ENCODE measurements at regions not wholly inside any gene's neighbourhood (a gene's known extent, or its start where the extent isn't known, plus 50 kb on each side); places are given as distances from the start of the nearest gene placed in this dataset.
"Not testable (repeated sequence)": the region's sequence is repeated elsewhere in the genome, so short reads cannot be mapped to it uniquely, and the experiment has no call there.

GRCh38 chr14:38366374-38366773 lies 110.5 kb upstream of the CLEC14A start:
- Mint-ChIP-seq H3K27ac (no peak overlapping the region), H3K4me1 (ENCODE audit: low read depth) (no peaks in the 10 kb centered on the region), H3K4me3 (ENCODE audit: low read depth) (no peak overlapping the region), H3K9me3 (no peaks in the 10 kb centered on the region), H3K27me3 (ENCODE audit: low read depth) (no peaks in the 10 kb centered on the region), H3K36me3 (ENCODE audit: low read depth) (no peaks in the 10 kb centered on the region)
- no peak for DNase-seq (ENCODE audit: low spot score)
- intact Hi-C loops (cut with micrococcal nuclease) = no loop called here

DNA sequence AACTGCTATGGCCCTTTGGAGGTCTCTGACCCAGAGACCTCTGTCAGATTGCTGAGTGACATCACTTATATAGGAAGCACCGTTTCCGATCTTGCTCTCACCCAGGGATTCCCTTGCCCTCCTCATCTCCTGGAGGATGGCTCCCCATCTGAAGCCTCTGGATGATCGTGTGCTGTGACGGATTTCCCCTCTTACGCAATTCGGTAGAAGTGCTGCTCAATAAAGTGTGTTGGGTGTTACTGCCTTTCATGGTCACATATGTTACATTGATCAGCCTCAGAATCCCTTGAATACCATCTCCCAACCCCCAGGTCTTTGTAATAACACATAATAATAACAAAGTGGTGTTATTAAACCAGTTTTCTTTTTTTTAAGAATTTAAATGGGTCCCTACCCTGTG lies 107.3 kb upstream of the CLEC14A start:
- no peaks in the 10 kb centered on the region for H3K4me1 Mint-ChIP-seq (ENCODE audit: low read depth)
- H3K9me3 Mint-ChIP-seq = no peaks in the 10 kb centered on the region

DNA sequence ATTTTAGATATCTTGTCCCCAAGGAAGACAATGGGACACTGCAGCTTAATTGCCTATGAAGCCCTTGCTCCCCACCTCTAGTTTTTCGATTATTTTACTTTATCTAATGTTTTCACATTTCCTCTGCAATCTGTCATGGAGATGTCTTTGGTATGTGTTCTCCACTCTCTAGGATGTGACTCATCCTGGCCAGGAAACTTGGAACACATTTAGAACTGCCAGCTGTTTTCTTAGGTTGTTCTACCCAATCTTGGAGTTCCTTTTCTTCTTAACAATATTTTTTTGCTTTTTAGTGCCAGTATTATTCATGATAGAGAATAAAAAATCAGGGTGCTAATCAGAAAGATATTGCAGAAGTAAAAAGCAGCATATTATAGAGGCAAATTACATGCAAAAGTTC lies 101.7 kb upstream of the CLEC14A start:
- H3K4me3 Mint-ChIP-seq (ENCODE audit: low read depth) = no peak overlapping the region
- H3K27me3 Mint-ChIP-seq (ENCODE audit: low read depth) = no peaks in the 10 kb centered on the region
- H3K9me3 Mint-ChIP-seq = no peaks in the 10 kb centered on the region
- intact Hi-C loops (cut with micrococcal nuclease) = no loop called here
- DNase-seq (ENCODE audit: low spot score) = no peak
- no peaks in the 10 kb centered on the region for H3K36me3 Mint-ChIP-seq (ENCODE audit: low read depth)
- H3K4me1 Mint-ChIP-seq (ENCODE audit: low read depth) = no peaks in the 10 kb centered on the region
- H3K27ac Mint-ChIP-seq = no peak overlapping the region

More for the DNA sequence above, 107.3 kb upstream of the CLEC14A start:
- Mint-ChIP-seq H3K4me3 (ENCODE audit: low read depth) (no peak overlapping the region), H3K27me3 (ENCODE audit: low read depth) (no peaks in the 10 kb centered on the region), H3K36me3 (ENCODE audit: low read depth) (no peaks in the 10 kb centered on the region), H3K27ac (no peak overlapping the region)
- no peak for DNase-seq (ENCODE audit: low spot score)
- intact Hi-C loops (cut with micrococcal nuclease) = no loop called here

GRCh38 chr14:38355473-38355872 lies 99.6 kb upstream of the CLEC14A start:
- H3K27me3 Mint-ChIP-seq (ENCODE audit: low read depth); intact Hi-C loops (cut with micrococcal nuclease); H3K36me3 Mint-ChIP-seq (ENCODE audit: low read depth); H3K4me1 Mint-ChIP-seq (ENCODE audit: low read depth); H3K9me3 Mint-ChIP-seq; DNase-seq (ENCODE audit: low spot score); H3K4me3 Mint-ChIP-seq (ENCODE audit: low read depth); H3K27ac Mint-ChIP-seq: not testable (repeated sequence)

- Mint-ChIP-seq H3K27me3 (ENCODE audit: low read depth) (no peaks in the 10 kb centered on the region), H3K9me3 (no peaks in the 10 kb centered on the region), H3K4me1 (ENCODE audit: low read depth) (no peaks in the 10 kb centered on the region), H3K27ac (no peak overlapping the region), H3K4me3 (ENCODE audit: low read depth) (no peak overlapping the region), H3K36me3 (ENCODE audit: low read depth) (no peaks in the 10 kb centered on the region)
- no peak for DNase-seq (ENCODE audit: low spot score)
- intact Hi-C loops (cut with micrococcal nuclease) = no loop called here
Measured at GRCh38 chr14:38350102-38350501, 94.2 kb upstream of the CLEC14A start.

DNA sequence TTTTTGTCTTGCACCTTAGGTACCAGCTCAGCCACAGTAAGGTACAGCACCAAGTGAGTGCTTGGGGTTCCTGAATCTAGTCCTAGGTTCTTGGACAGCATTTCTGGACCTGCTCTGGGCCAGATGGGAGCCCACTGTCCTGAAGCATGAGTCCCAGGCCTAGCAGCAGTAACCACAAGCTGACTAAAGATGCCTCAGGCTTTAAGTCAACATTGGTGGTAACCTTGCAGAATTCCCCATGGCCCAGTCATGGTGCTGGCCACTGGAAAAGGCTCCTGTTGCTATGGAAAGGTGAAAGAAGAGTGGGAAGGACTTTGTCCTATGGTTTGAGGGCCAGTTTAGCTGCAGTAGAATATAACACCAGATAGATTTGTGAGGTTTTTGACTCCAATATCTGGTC lies 86.9 kb upstream of the CLEC14A start:
- H3K4me1 Mint-ChIP-seq (ENCODE audit: low read depth) = no peaks in the 10 kb centered on the region
- H3K27me3 Mint-ChIP-seq (ENCODE audit: low read depth) = no peaks in the 10 kb centered on the region
- intact Hi-C loops (cut with micrococcal nuclease) = no loop called here
- no peaks in the 10 kb centered on the region for H3K36me3 Mint-ChIP-seq (ENCODE audit: low read depth)
- H3K4me3 Mint-ChIP-seq (ENCODE audit: low read depth) = no peak overlapping the region
- no peak overlapping the region for H3K27ac Mint-ChIP-seq
- H3K9me3 Mint-ChIP-seq = no peaks in the 10 kb centered on the region
- DNase-seq (ENCODE audit: low spot score) = no peak

DNA sequence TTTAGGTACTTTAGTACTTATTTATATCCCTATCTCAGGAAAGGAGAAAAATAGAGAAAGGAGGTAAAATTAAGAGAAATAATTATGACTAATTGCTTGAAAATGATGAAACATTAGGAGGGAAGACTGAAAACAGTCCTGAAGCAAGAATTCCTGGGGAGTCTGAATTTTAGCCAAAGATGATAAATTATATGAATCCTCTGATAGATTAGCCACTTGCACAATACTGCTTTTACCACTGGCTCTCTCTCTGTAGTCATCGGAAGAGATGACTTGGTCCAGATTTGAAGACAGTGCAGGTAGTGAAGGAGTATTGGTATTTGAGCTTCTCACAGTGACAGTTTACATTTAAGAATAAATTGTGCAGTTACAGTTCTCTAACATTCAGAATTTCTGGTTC lies 83.8 kb upstream of the CLEC14A start:
- Mint-ChIP-seq H3K4me3 (ENCODE audit: low read depth) (no peak overlapping the region), H3K27ac (no peak overlapping the region), H3K36me3 (ENCODE audit: low read depth) (no peaks in the 10 kb centered on the region), H3K9me3 (no peaks in the 10 kb centered on the region), H3K4me1 (ENCODE audit: low read depth) (no peaks in the 10 kb centered on the region), H3K27me3 (ENCODE audit: low read depth) (no peaks in the 10 kb centered on the region)
- intact Hi-C loops (cut with micrococcal nuclease) = no loop called here
- no peak for DNase-seq (ENCODE audit: low spot score)

DNA sequence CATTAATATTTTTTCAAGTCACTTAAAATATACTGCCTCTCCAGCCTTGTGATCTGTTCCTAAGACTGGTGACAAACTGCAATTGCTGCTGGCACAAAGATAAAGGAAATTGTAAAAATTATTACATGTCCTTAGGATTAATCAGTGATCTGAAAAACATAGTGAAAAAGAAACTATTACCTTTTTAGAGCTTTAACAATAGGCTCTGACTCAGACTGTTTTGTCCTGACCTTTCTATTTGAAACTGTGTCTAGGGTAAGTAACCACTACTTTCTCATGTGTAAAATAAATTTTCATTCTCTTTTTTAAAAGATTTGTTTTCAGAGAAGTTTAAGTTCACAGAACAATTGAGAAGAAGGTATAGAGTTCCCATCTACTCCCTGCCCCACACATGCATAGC lies 80.4 kb upstream of the CLEC14A start:
- no peak overlapping the region for H3K27ac Mint-ChIP-seq
- intact Hi-C loops (cut with micrococcal nuclease) = no loop called here

DNA sequence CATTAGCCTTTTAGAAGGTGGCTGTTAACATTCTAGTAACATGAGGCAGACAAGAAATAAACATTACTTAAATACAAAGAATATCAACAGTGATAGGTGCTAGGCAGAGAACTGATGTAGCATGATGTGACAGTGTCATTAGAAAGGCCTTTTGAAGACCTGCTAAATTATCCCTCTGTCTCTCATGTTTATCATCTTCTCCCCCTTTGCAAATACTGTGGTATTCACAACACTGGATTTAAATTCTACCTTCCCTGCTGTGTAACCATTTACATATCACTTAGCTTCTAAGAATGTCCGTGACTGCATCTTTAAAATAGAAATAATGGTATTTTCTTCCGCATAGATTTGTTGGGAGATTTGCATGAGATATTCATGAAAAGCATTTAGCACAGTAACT lies 74.4 kb upstream of the CLEC14A start:
- no peak for DNase-seq (ENCODE audit: low spot score)
- Mint-ChIP-seq H3K4me3 (ENCODE audit: low read depth) (no peak overlapping the region), H3K36me3 (ENCODE audit: low read depth) (no peaks in the 10 kb centered on the region), H3K9me3 (no peaks in the 10 kb centered on the region), H3K4me1 (ENCODE audit: low read depth) (no peaks in the 10 kb centered on the region), H3K27ac (no peak overlapping the region), H3K27me3 (ENCODE audit: low read depth) (no peaks in the 10 kb centered on the region)
- intact Hi-C loops (cut with micrococcal nuclease) = no loop called here

More for the DNA sequence above, 80.4 kb upstream of the CLEC14A start:
- H3K36me3 Mint-ChIP-seq (ENCODE audit: low read depth) = no peaks in the 10 kb centered on the region
- no peak for DNase-seq (ENCODE audit: low spot score)
- no peak overlapping the region for H3K4me3 Mint-ChIP-seq (ENCODE audit: low read depth)
- no peaks in the 10 kb centered on the region for H3K4me1 Mint-ChIP-seq (ENCODE audit: low read depth)
- H3K9me3 Mint-ChIP-seq = no peaks in the 10 kb centered on the region
- no peaks in the 10 kb centered on the region for H3K27me3 Mint-ChIP-seq (ENCODE audit: low read depth)

DNA sequence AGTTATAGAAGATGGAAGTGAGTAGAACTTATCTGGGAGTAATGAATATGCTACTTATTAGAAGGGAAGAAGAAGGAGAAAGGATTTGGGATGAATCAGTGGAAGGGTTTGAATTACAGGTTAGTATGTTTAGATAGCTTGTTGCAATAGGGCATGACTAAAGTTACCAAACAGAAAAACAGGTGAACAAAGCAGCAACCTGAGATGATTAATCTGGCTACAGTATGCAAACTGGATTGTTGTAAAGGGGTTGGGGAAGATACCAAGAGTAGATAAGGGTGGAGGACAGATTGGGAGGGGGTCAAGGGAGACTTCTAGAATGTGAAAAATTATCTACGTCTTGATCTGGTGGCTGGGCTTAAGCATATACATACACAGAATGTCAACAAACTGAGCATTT lies 73.4 kb upstream of the CLEC14A start:
- no peaks in the 10 kb centered on the region for H3K36me3 Mint-ChIP-seq (ENCODE audit: low read depth)
- DNase-seq (ENCODE audit: low spot score) = no peak
- no peaks in the 10 kb centered on the region for H3K9me3 Mint-ChIP-seq
- H3K27me3 Mint-ChIP-seq (ENCODE audit: low read depth) = no peaks in the 10 kb centered on the region
- no peaks in the 10 kb centered on the region for H3K4me1 Mint-ChIP-seq (ENCODE audit: low read depth)
- intact Hi-C loops (cut with micrococcal nuclease) = no loop called here
- H3K27ac Mint-ChIP-seq = no peak overlapping the region
- no peak overlapping the region for H3K4me3 Mint-ChIP-seq (ENCODE audit: low read depth)

GRCh38 chr14:38316922-38317321 lies 61.0 kb upstream of the CLEC14A start:
- Mint-ChIP-seq H3K36me3 (ENCODE audit: low read depth) (no peaks in the 10 kb centered on the region), H3K4me3 (ENCODE audit: low read depth) (no peak overlapping the region), H3K4me1 (ENCODE audit: low read depth) (no peaks in the 10 kb centered on the region), H3K9me3 (no peaks in the 10 kb centered on the region), H3K27me3 (ENCODE audit: low read depth) (no peaks in the 10 kb centered on the region), H3K27ac (no peak overlapping the region)
- intact Hi-C loops (cut with micrococcal nuclease) = no loop called here
- no peak for DNase-seq (ENCODE audit: low spot score)

GRCh38 chr14:38311655-38312054 lies 55.8 kb upstream of the CLEC14A start:
- DNase-seq (ENCODE audit: low spot score) = no peak
- H3K27me3 Mint-ChIP-seq (ENCODE audit: low read depth) = no peaks in the 10 kb centered on the region
- no peak overlapping the region for H3K4me3 Mint-ChIP-seq (ENCODE audit: low read depth)
- H3K27ac Mint-ChIP-seq = no peak overlapping the region
- no peaks in the 10 kb centered on the region for H3K4me1 Mint-ChIP-seq (ENCODE audit: low read depth)
- H3K36me3 Mint-ChIP-seq (ENCODE audit: low read depth) = no peaks in the 10 kb centered on the region
- no peaks in the 10 kb centered on the region for H3K9me3 Mint-ChIP-seq
- intact Hi-C loops (cut with micrococcal nuclease) = no loop called here

- Mint-ChIP-seq H3K27me3 (ENCODE audit: low read depth) (no peaks in the 10 kb centered on the region), H3K27ac (no peak overlapping the region), H3K4me1 (ENCODE audit: low read depth) (no peaks in the 10 kb centered on the region), H3K9me3 (no peaks in the 10 kb centered on the region), H3K4me3 (ENCODE audit: low read depth) (no peak overlapping the region), H3K36me3 (ENCODE audit: low read depth) (no peaks in the 10 kb centered on the region)
- DNase-seq (ENCODE audit: low spot score) = no peak
- intact Hi-C loops (cut with micrococcal nuclease) = no loop called here
Measured at GRCh38 chr14:38310420-38310995, 54.6 kb upstream of the CLEC14A start.

Data from activated T-helper 2 cell treated with anti-CD3 and anti-CD28 coated beads, Interferon-gamma antibody, Interleukin-2, Interleukin-4, amounts not matched to agents 10 μg/mL and 5 μg/mL and 100 μg/mL, durations not matched to agents 14 hours and 24 hours and 36 hours (primary cell).